NOMO-1 (cell line): ENCODE measurements at regions not wholly inside any gene's neighbourhood (a gene's known extent, or its start where the extent isn't known, plus 50 kb on each side); places are given as distances from the start of the nearest gene placed in this dataset.

Source experiments
- DNase-seq, 2 experiments: peaks; one replicate each; lab custom pipeline; 2025; ENCODE audit not compliant: unreplicated experiment in 2 of 2; lab: John Stamatoyannopoulos, UW

DNA sequence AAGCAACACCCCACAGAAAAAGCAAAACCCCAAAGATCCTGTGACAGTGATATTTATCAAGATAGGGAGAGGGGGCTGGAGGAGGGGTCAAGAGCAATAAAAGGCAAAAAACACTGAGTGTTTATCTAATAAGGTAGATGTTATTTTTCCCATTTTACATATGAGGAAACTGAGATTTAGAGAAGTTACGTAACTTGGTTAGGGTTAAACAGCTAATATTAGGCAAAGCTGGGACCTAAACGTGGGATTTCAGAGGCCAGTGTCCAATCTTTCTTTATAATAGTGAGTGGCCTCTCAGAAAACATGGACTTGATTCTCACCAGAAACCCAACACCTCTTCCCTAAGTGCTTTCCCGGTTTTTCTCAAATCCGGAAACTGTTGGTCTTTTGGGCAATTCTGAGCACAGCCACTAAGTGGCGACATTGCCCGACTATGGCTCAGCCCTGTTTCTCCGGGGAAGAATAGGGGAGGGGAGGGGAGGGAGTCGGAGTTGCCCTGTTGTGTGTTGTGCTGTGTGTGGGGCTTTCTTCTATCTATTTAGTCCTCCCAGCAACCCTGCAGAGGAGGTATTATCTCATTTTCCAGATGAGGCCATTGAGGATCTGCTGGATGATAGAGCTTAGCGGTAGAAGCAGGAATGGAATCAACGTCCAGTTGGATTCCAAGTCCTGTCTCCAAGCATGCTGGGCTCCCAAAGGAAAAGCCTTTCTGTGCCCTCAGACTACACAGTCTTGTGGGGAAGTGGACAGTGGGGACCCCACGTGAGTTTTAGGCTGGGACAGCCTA, 58.7 kb upstream of the ETV3 start:
- peak in 1 of 2 experiments; percentile 18 for DNase-seq

DNA sequence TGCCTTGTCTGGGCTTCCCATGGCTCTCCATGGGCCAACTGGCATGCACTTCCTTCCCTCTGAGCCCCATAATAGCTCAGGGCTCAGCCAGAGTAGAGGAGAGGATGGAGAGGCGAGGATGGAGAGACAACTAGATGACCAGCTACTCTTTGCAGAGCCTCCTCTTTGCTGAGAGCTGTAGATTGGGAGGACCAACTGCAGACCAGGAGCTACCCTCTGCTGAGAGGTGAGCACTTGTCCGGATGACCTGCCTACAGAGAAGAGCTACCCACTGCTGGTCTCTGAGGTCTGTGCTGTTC, 58.0 kb upstream of the ETV3 start:
- DNase-seq = no peak

DNA sequence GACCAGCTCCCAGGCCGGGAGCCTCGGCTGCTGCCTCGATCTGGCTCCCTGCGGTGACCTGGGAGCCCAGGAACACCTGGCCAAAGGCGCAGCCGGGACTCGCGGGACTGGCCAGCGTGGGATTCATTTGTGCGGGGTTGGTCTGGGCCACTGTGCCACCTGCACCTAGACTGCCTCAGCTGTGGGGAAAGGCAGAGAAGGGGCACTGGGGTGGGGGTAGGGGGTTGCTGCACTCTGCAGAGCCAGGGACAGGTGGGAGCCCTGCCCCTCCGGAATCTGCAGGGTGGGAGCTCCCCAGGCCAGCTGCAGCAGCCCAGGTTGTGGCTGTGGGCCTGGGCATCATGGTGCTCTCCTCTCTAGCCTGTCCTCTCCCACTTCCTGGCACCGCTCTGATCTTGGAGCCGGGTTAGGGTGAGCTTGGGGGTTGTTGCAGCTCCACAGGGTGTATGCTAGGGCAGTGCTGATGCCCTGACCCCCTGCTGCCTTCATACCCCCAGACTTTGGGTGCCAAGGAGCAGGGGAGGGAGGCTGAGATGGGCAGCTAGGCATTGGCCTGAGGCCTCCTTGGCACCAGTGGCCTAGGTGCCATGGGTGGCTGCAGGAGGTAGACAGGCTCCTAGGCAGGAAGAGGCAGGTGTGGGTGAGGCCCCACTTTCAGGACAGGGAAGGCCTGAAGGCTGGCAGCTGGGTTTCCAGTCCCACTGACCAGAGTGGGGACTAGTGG, 57.5 kb upstream of the ETV3 start:
- no peak for DNase-seq

DNA sequence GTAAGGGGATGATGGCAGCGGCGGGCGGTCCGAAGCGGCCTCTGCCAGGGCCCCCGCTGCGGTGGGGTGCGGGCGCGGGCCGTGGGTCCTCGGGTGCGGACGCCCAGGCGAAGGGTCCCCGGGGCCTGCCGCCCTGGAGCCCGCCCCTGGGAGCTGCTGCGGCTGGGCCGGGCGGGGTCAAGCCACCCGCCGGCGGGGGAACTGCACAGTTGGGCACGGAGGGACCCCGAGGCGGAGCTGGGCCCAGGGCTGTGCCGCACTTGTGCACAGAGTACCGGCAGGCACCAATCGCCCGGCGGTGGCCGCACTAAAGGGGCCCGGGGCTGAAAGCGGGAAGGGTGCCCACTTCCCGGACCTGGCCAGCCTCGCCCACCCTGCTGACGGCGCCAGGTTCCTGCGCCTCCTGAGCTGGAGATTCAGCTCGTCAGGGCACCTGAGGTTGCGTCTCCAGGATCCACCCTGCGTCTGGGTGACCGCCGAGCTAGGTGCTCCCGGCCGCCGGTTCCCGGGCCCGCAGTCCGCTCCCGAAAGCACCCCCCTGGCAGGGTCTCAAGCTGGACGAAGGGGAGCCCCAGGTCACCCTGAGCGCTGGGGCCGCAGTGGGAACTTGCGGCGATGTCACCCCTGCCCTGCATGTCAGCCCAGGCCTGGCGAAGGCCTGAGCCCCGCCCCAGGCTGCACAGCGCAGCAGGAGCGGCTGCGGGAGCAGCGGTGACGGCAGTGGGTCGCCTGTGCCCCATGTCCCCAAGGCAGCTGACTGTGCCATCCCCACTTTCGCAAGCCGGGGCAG, 56.7 kb upstream of the ETV3 start:
- DNase-seq = no peak

DNA sequence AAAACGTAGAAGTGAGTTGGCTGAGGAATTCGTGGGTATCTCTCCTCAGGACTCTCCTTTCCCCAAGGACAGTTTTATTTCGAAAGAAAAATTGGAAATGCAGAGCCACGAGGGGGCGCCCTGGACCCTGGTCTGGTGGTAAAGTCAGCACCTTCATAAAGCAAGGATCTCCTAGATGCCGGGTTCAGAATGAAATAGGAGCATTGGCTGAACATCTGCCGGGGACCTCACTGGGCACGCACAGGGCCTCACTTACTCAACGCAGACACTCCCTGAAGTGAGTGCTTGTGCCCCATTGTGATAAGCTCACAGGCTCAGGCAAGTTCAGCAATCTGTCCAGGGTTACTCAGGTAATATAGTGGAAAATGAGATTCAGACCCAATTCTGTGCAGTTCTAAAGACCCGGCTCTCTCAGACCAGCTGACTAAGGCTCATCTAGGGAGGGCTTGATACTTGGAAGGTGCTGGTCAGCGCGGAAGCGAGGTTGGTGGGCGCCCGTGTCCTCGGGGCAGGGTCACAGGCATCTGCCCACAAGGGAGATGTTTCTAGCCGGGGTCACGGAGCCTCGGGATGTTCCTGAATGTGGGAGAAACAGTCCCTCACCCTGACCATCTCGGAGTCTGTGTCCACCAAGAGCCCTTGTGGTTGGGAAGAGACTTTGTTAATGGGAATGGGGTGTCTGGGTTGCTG, 55.7 kb upstream of the ETV3 start:
- peak; percentile 18 to 51 for DNase-seq

DNA sequence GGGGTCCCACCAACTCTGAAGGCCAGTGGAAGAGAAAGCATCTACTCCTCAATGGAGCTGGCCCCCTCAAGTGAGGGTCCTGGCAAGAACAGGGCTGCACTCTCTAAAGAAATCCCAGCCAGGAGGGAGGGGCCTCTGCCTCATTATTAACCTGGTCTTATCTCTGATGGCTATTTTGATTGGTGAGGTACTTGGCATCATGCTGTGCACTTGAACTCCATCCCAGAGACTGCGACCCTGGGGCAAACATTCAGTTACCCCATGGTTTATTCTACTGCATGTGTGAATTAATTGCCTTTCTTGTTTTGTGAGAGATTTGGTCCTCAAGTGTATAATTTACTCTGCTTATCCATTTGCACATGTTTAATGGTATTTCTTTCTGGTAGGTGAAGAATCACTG, 55.0 kb upstream of the ETV3 start:
- DNase-seq = no peak

DNA sequence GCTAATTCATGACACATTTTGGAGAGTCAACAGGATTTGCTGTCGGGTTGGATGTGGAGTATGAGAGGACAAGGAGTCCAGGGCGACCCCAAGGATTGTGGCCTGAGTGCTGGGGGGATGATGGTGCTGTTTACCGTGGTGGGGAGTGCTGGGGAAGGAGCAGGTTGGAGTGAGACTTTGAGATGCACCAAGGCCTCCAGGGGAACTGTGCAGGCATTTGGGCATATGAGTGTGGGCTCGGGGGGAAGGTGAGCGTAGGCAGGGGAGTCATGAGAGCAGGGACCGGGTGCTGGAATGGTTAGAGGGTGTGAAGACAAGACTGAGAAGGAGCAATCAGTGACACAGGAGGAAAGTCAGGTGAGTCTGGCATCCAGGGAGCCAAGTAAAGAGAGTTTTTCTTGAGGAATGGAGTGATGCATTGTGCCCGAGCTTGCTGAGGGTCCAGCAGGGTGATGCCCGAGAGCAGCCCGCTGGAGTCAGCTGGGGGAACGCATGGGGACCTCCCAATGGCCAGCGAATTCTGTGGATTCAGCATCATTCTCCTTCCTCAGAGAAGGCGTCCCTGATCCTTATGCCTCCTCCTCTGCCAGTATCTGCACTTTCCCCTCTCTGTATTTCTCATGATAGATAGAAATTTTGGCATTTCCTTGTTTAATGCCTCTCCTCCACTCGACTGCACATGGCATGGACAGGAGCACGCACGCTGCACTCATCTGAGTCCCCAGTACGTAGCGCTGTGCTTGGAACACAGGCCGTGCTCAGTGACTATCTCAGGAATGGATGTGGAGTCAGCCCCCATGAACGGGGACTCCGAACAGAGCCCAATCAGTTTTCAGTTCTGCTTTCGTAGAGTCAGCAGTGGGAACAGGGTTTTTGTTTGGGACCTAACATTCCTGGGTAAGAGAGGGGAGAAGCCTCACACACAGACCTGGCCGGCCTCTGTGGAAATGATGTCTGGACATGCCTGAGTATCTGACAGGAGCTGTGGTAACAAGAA, 52.1 kb upstream of the ETV3 start:
- DNase-seq = no peak

DNA sequence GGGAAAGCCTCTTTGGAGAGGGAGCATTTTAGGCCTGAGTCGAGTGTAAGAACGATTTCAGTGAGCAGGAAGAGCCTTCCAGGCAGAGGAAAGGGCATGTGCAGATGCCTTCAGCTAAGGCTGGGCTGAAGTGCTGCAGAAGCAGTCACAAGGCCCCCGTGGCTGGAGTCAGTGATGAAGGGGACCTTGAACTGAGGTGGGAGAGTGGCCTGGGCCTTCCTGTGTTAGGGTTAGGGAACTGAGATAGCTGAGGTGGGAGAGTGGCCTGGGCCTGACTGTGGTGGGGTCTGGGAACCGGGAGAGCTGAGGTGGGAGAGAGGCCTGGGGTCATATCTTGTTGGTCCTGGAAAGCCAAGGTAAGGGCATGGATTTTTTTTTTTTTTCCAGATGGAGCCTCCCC, 50.9 kb upstream of the ETV3 start:
- DNase-seq = no peak
